ENCODE measurements at regions not wholly inside any gene's neighbourhood (a gene's known extent, or its start where the extent isn't known, plus 50 kb on each side); places are given as distances from the start of the nearest gene placed in this dataset.

DNA sequence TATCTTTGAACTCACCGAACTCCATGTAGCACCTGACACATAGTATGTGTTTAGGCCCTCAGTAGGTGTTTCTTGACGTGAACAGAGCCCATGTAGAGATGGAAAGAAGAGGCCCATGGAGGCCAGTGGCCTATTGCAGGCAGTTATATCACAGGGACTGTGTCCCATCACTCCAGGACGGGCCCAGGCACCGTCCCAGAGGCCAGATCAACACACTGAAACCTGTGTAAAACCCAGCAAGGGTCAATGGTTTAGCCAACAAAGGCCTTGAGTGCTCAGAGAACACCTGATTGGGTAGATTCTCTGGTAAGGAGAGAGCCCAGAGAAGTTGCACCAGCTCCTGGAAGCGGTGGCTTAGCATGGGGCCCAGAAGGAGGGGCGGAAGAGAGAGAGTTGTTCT lies 82.8 kb downstream of the INHBB start:
- no peak for FAIRE-seq

DNA sequence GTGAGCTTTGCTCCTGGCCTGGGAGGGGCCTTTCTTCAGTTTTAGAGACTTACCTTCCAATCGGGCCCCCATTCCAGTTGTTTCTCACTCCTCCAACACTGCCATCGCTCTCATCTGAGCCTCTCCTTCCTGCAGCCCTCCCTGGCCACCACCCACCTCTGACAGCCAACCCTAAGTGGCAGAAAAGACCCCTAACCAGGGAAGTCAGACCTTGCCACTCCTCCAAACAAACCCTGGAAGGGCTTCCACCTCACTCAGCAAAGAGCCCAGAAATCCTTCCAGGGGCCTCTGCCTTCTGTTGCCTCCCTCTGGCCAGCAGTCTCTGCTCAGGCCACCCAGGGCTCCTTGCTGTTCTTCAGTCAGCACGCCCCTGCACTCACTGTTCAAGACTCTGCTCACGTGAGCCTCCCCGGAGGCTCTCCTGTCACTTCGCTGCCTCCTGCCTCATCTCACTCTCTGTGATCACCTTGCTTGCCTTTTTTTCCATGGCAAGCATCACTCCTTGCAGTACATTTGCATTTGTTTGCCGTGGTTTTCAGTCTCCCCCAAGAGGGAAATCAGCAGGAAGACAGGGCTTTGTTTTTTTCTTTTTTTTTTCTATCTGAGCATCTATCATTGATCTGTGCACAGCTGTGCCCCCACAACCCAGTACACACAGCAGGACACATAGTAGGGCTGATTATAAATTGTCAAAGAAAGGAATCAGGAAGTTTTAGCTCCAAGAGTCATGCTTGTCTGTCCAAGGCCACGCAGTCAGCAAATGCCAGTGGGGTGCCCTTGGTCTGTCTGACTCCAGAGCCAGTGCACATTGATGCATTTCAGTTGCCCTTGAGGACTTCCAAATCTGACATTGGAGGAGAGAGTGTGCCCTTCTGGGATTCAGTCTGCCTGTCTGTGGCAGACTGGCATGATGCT lies 83.9 kb downstream of the INHBB start:
- no peak for FAIRE-seq

- FAIRE-seq: no peak
Observed at GRCh38 chr2:120430501-120430830, 84.5 kb downstream of the INHBB start.

- no peak for FAIRE-seq
Observed at GRCh38 chr2:120430957-120431356, 85.0 kb downstream of the INHBB start.

GRCh38 chr2:120431386-120432292 lies 85.7 kb downstream of the INHBB start:
- no peak for FAIRE-seq

DNA sequence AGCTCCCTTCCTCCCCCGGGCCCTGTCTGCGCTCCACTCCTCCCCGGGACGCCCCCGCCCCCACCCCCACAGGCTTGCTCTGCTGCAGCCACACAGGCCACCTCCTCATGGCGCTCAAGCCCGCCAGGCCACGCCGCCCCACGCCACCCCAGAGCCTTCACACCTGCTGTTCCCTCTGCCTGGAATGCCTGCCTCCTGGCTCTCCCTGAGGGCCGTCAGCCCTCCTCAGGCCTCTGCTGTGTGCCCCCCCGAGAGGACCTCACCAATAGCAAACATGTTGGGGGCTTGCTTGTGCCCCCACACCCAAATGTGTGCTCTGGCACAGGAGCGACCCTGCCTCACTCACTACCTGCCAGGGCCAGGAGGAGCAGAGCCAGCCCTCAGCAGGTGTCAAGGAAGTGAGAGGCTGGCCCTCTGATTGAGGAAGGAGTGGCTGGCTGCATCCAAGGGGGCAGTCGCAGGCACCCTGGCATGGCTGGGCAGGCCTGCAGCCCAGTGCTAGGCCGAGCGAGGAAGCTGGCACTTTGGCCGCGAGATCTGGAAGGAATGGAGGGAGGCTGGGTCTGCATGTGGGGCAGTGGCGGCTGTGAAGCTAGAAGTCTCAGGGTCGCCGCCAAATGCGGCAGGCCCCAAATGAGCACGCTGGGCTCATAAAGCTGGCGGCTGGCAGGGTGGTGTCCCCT lies 86.5 kb downstream of the INHBB start:
- no peak for FAIRE-seq

- no peak for FAIRE-seq
Observed at GRCh38 chr2:120432976-120433815, 87.3 kb downstream of the INHBB start.

DNA sequence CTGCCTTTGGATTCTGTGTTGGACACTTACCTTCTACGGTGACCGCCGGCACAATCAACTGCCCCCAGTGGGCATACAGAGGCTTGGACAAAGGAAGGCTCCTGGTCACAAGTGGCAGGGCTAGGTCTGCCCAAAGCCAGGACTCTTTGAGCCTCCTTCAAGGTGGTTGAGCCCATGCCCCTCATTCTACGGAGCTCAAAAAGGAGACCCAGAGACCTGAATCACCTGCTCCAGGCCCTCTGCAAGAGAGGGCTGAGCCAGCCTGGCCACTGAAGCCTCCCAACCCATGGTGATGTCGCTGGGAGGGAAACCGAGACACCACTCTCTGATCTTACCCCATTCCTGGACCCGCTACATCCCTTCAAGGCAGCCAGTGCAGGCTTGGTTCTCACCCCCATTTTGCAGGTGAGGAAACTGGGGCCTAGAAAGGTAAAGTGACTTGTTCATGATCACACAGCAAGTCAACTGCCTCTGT lies 87.9 kb downstream of the INHBB start:
- no peak for FAIRE-seq

GRCh38 chr2:120434492-120435308 lies 88.8 kb downstream of the INHBB start:
- no peak for FAIRE-seq

DNA sequence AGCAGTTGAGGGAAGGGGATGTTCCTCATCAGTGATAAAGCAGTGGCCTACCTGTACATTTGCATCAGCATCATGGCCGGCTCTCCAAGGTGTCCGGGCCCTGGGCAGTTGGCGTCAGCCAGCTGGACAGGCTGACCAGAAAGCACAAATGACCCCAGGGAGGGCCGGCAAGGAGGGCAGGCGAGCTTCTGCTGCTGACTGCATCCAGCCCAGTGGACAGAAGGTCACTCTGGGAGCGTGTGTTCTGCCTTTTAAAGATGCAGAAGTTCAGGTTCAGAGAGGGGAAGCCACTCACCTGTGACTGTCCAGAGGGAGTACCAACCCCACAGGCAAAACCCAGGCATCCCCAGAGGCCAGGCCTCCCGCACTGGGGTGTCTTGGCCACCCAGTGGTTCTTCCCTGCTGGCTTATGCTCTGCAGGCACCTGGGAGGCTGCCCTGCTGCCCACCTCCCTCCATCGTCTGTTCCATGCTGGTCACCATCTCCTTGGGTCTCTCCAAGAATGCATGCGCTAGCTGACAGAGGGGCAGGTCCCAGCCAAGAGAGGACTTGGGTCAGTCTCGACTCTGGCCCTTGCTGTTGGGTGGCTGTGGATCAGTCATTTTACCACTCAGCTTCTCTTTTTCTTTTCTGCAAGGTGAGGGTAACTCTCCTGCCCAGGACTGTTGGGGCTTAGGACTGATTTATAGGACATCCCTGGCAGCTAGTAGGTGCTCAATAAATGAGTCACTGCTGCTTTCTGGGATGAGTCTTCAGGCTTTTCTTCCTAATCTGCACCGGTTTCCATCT lies 89.9 kb downstream of the INHBB start:
- FAIRE-seq: no peak

GRCh38 chr2:120436460-120436739 lies 90.5 kb downstream of the INHBB start:
- FAIRE-seq: no peak

DNA sequence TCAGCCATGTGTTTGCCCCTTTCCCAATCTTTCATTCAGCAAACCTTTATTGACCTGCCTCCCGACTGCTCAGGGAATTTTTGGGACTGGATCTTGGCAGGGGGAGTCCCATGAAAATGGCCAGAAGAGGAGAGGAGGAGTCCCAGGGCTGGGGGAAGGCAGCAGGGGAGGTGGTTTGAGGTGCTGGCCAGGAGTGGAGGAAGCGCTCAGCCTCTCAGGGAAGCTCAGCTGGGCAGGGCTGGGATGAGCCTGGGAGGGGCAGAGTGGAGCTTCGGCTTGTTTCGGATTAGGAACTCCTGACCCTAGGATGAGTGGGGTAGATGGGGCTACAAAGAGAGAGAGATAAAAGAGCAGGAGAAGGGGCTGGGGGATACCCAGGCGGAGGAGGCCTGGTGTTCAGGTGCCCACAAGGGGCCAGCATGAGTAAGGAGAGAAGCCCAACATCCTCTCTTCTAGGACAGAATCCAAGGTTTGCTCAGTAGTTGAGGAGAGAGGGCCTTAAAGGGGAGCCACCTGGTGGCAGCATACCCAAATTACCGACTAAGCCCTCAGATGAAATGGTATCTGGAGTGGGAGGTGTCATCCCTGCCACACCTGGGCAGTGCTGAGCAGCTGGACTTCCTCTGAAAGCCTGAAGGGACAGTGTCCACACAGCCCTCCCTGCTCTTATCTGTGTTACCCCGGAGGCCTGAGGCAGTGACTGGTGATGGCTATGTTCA lies 91.1 kb downstream of the INHBB start:
- FAIRE-seq: no peak

DNA sequence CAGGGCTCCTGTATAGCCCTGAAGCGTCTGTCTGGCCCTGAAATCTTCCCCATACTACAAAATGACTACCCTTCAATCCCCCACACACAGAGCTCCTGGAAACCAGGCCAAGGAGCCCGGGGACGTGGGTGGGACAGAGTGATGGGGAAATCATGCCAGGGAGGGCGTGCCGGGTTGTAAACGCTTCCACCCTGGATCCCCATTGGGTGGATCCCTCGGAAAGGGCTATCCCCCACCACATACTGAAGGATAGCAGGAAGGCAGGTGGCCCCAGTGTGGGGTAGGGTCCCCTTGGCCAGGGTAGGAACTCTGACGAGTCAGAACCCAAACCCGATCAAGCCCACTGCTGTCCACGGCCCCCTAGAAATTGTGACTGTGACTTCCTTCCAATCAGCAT lies 91.7 kb downstream of the INHBB start:
- no peak for FAIRE-seq

GRCh38 chr2:120438301-120439066 lies 92.5 kb downstream of the INHBB start:
- FAIRE-seq: no peak

DNA sequence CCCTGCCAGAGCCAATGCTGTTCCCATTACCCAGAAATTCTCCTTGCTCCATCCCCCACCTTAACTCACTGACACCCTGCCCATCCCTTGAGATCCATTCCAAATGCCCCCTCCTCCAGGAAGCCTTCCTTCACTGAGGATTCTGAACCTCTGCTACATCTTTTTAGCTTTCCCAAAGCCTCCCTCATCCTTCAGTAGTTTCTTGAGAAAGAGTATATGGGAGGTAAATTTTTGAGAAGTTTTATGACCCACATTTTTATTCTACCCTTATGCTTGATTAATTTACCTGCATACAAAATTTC lies 93.1 kb downstream of the INHBB start:
- no peak for FAIRE-seq

DNA sequence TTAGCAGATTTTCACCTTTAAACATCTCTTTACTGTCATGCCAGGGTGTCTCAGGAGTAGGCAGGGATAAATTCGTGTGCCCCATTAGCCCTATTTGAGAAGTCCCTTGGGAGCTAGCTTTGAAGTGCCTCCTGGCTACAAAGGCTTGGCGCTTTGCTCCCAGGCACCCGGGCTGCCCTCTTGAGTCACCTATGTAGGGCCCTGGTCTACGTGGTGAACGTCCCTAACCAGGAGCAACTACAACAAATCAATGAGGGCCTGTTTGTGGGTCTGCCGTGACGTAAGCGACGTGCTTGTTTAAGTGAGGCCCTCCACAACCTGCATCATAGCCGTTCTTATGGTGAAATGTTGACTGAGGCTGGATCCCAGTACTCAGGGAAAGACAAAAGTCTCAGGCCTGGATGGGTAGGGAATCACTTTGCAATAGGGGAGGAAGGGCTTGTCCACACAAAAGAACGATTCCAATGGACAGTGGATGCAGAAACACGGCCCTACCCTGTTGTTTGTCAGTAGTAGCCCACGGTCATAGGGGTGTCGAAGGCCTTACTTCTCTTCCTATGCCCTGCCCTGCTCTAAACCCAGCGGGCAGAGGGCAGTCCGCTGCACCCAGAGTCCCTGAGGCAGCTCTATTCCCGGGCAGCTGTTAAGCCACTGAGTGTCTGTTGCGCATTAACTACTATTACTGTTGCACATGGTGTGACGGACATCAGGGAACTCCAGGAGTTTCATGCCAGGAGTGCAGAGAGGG lies 93.9 kb downstream of the INHBB start:
- FAIRE-seq: no peak

- FAIRE-seq: no peak
Observed at GRCh38 chr2:120440521-120441350, 94.8 kb downstream of the INHBB start.

DNA sequence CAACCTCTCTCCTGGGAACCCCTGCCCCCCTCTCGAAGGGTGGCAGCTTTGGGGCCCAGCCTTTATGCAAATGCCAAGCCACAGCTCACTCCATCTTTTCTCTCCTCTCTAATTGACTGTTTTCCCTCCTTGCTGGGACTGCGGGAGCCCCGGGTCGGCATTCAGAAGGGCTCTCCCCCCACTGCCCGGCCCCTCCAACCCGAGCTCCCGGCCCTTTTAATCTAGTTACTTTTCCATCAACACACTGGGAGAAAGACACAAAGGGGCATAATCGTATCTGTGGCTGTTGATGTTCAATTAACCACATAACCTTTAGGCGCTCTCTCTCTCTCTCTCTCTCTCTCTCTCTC lies 95.4 kb downstream of the INHBB start:
- no peak for FAIRE-seq
